HEK293 (cell line): ENCODE measurements at regions not wholly inside any gene's neighbourhood (a gene's known extent, or its start where the extent isn't known, plus 50 kb on each side); places are given as distances from the start of the nearest gene placed in this dataset.

Source experiments
- REST ChIP-seq: fragments of 450-650 bp; formaldehyde crosslinking; IDR thresholded peaks from 2 replicates; pipeline ENCODE4 v1.5.1; 2016; ENCODE audit warnings: missing biosample characterization, missing genetic modification characterization
- ZBTB7A ChIP-seq: fragments of 450-650 bp; formaldehyde crosslinking; IDR thresholded peaks from 2 replicates; pipeline ENCODE4 v1.5.1; 2016; ENCODE audit warnings: low read depth, missing biosample characterization, missing genetic modification characterization
- ZNF677 ChIP-seq: fragments of 450-650 bp; IDR thresholded peaks from 2 replicates; pipeline ENCODE4 v1.5.0; 2018; ENCODE audit warnings: missing biosample characterization, mild to moderate bottlenecking, missing genetic modification characterization, moderate library complexity
- ZSCAN5A ChIP-seq: fragments of 450-650 bp; formaldehyde crosslinking; IDR thresholded peaks from 2 replicates; pipeline ENCODE4 v1.5.1; 2016; ENCODE audit warnings: missing biosample characterization, missing genetic modification characterization
- TF ChIP-seq, protein P1 (sequence below): fragments of 450-650 bp; formaldehyde crosslinking; IDR thresholded peaks from 2 replicates; pipeline ENCODE4 v1.5.1; 2016; ENCODE audit warnings: missing biosample characterization, missing genetic modification characterization

DNA sequence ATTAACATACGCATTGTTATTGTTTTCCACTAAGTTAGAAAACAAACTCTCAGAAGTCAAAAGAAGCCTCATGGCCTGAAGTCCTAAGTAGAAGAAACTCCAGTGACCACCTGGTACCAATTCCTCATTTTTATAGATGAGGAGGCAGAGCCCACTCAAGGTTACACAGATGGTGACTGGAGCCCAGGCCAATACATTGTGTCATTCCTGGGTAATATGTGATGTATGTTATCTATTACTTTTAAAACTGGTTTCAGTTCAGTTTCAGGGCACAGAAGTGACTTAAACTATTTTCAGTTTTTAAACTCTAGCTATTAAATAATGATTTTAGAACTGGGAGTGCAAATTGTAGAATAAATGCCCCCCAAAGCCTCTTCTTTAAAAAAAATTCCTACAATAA lies 66.7 kb upstream of the STXBP5L start:
- TF ChIP-seq ZNF677 (no peak), ZSCAN5A (tag by site-specific recombination) (no peak), REST (no peak), ZBTB7A (tag by site-specific recombination) (no peak)
- TF ChIP-seq, protein P1, sequence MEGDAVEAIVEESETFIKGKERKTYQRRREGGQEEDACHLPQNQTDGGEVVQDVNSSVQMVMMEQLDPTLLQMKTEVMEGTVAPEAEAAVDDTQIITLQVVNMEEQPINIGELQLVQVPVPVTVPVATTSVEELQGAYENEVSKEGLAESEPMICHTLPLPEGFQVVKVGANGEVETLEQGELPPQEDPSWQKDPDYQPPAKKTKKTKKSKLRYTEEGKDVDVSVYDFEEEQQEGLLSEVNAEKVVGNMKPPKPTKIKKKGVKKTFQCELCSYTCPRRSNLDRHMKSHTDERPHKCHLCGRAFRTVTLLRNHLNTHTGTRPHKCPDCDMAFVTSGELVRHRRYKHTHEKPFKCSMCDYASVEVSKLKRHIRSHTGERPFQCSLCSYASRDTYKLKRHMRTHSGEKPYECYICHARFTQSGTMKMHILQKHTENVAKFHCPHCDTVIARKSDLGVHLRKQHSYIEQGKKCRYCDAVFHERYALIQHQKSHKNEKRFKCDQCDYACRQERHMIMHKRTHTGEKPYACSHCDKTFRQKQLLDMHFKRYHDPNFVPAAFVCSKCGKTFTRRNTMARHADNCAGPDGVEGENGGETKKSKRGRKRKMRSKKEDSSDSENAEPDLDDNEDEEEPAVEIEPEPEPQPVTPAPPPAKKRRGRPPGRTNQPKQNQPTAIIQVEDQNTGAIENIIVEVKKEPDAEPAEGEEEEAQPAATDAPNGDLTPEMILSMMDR (tag by site-specific recombination) = no peak
